ENCODE measurements at regions not wholly inside any gene's neighbourhood (a gene's known extent, or its start where the extent isn't known, plus 50 kb on each side); places are given as distances from the start of the nearest gene placed in this dataset.

- TF ChIP-seq CTCF (IDR thresholded peaks at IDR 0.05 in 4 of 5, conservative IDR thresholded peaks at IDR 0.05 in 1 of 5) = no peak
- no peak for TF ChIP-seq POLR2A (IDR thresholded peaks at IDR 0.05)
Observed at GRCh38 chr7:25485026-25485425, 256.7 kb upstream of the NPVF start.

Measured in gastrocnemius medialis (tissue), 4 donors.